ENCODE measurements at regions not wholly inside any gene's neighbourhood (a gene's known extent, or its start where the extent isn't known, plus 50 kb on each side); places are given as distances from the start of the nearest gene placed in this dataset.

- no peak for DNase-seq (ENCODE audit: low read depth)
- H3K4me3 ChIP-seq (ENCODE audit: low read depth, low read length): no peak overlapping the region
- TF ChIP-seq CTCF (IDR thresholded peaks at IDR 0.05; ENCODE audit: low read depth, low read length, missing control alignments): no peak
These were observed 1369.8 kb upstream of the NUDT12 start for GRCh38 chr5:104932431-104932830.

- DNase-seq (ENCODE audit: low read depth): no peak
- H3K4me3 ChIP-seq (ENCODE audit: low read depth, low read length): no peak overlapping the region
- no peak for TF ChIP-seq CTCF (IDR thresholded peaks at IDR 0.05; ENCODE audit: low read depth, low read length, missing control alignments)
These were observed 1366.4 kb upstream of the NUDT12 start for GRCh38 chr5:104928906-104929520.

GRCh38 chr5:104915226-104915625 lies 1352.6 kb upstream of the NUDT12 start:
- no peak for TF ChIP-seq CTCF (IDR thresholded peaks at IDR 0.05; ENCODE audit: low read depth, low read length, missing control alignments)

GRCh38 chr5:104914536-104915070 lies 1352.0 kb upstream of the NUDT12 start:
- no peak overlapping the region for H3K4me3 ChIP-seq (ENCODE audit: low read depth, low read length)
- DNase-seq (ENCODE audit: low read depth): no peak
- no peak for TF ChIP-seq CTCF (IDR thresholded peaks at IDR 0.05; ENCODE audit: low read depth, low read length, missing control alignments)

More at GRCh38 chr5:104915226-104915625, 1352.6 kb upstream of the NUDT12 start:
- DNase-seq (ENCODE audit: low read depth): no peak
- no peak overlapping the region for H3K4me3 ChIP-seq (ENCODE audit: low read depth, low read length)

- H3K4me3 ChIP-seq (ENCODE audit: low read depth, low read length): no peak overlapping the region
- TF ChIP-seq CTCF (IDR thresholded peaks at IDR 0.05; ENCODE audit: low read depth, low read length, missing control alignments): no peak
- DNase-seq (ENCODE audit: low read depth): no peak
These were observed 1351.3 kb upstream of the NUDT12 start for GRCh38 chr5:104913841-104914281.

GRCh38 chr5:104909803-104910202 lies 1347.2 kb upstream of the NUDT12 start:
- no peak for TF ChIP-seq CTCF (IDR thresholded peaks at IDR 0.05; ENCODE audit: low read depth, low read length, missing control alignments)
- DNase-seq (ENCODE audit: low read depth): no peak

GRCh38 chr5:104904561-104904960 lies 1342.0 kb upstream of the NUDT12 start:
- no peak for DNase-seq (ENCODE audit: low read depth)
- H3K4me3 ChIP-seq (ENCODE audit: low read depth, low read length): no peak overlapping the region
- no peak for TF ChIP-seq CTCF (IDR thresholded peaks at IDR 0.05; ENCODE audit: low read depth, low read length, missing control alignments)

More at GRCh38 chr5:104909803-104910202, 1347.2 kb upstream of the NUDT12 start:
- no peak overlapping the region for H3K4me3 ChIP-seq (ENCODE audit: low read depth, low read length)

Measured in GM12864 (cell line).